Lower leg skin (tissue), 3 donors: ENCODE measurements at regions not wholly inside any gene's neighbourhood (a gene's known extent, or its start where the extent isn't known, plus 50 kb on each side); places are given as distances from the start of the nearest gene placed in this dataset.

Experiments
- CTCF ChIP-seq, 3 donors: fragments of 450-650 bp; IDR thresholded peaks; one replicate each; pipeline ENCODE4 v1.5.1; 2016; ENCODE audit warnings: antibody characterized with exemption in 3 of 3, mild to moderate bottlenecking in 3 of 3, moderate library complexity in 2 of 3
- POLR2A ChIP-seq, 2 donors: fragments of 450-650 bp; IDR thresholded peaks; one replicate each; pipeline ENCODE4 v1.6.1; 2016 to 2017; ENCODE audit warnings: antibody characterized with exemption in 2 of 2, mild to moderate bottlenecking in 1 of 2, moderate library complexity in 1 of 2

DNA sequence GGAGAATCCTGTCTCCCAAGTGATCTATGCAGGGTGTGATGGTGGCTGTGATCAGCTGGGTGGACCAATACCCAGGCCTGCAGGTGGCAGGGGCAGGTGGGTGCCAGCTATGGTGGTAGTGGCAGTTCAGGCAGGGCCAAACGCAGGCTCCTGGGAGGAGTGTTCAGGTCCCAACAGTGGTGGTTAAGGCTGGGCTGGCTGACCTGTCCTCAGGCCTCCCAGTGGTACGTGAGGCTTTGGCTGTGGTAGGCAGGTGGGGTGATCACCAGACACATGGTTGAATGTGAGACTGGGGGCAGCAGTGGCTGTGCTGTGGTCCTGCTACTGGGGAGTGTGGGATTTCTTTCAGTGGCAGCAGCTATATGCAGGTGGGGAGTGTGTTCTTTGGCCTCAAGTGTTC lies 126.7 kb upstream of the STARD3NL start:
- TF ChIP-seq CTCF (IDR thresholded peaks at IDR 0.05), result no peak
- TF ChIP-seq POLR2A (IDR thresholded peaks at IDR 0.05), result no peak
